Muscle layer of colon (tissue), 2 donors: ENCODE measurements at regions not wholly inside any gene's neighbourhood (a gene's known extent, or its start where the extent isn't known, plus 50 kb on each side); places are given as distances from the start of the nearest gene placed in this dataset.

ENCODE experiments used
- H3K27ac ChIP-seq: one replicate; pipeline ENCODE4 v1.7.0; 2013; ENCODE audit warnings: low read depth, mild to moderate bottlenecking, low read length, moderate library complexity
- H3K27me3 ChIP-seq, 2 donors: one replicate each; pipeline ENCODE4 v1.7.0; 2013; ENCODE audit warnings: low read length in 2 of 2, mild to moderate bottlenecking in 2 of 2; ENCODE audit not compliant: insufficient read depth in 2 of 2, control insufficient read depth in 1 of 2
- H3K36me3 ChIP-seq: one replicate; pipeline ENCODE4 v1.7.0; 2013; ENCODE audit warnings: mild to moderate bottlenecking, low read length; ENCODE audit not compliant: insufficient read depth
- H3K4me1 ChIP-seq: one replicate; pipeline ENCODE4 v1.7.0; 2013; ENCODE audit warnings: mild to moderate bottlenecking, low read length; ENCODE audit not compliant: insufficient read depth
- H3K4me3 ChIP-seq, 2 donors: one replicate each; pipeline ENCODE4 v1.7.0; 2013; ENCODE audit warnings: low read length in 2 of 2, low read depth in 1 of 2, mild to moderate bottlenecking in 1 of 2, moderate library complexity in 1 of 2
- H3K9ac ChIP-seq: one replicate; pipeline ENCODE4 v1.7.0; 2013; ENCODE audit warnings: low read length
- H3K9me3 ChIP-seq: one replicate; pipeline ENCODE4 v1.7.0; 2013; ENCODE audit warnings: mild to moderate bottlenecking, low read length
- donor health status: abdominal sarcoma.
- donor health status: Adenocarcinoma of cecum.

DNA sequence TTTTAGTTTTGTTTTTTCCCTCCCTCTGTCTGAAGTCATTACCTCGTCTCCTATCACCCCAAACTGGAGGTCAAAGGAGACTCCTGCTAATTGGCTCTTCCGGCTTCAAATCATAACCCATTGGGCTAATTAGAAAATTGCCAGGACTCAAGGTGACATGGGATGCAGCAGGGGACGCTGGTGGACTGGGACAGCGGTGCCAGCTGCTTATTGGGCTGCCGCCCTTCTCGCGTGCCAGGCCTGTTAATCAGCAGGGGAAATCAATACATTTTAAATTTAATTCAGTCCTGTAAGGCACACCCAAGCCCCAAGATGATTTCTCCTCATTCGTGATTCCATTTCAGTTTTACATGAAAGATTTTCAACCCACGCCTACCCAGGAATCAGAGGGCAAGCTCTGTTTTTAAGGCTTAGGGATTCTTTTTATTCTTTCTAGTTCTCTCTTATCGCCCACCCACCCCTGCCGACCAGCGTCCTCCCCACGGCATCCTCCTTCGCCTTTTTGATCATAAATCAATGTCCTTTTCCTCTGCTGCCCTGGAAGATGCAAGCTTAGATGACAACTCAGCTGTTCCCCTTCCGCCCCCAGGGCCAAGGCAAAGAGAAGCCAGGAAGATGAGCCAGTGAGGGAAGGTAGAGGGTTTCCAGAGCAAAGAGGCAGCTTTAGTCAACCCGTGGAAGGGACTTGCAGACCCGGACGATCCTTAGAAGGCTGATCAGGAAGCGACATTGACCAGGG is 329.6 kb downstream of the UACA start:
- no peaks in the 10 kb centered on the region for H3K4me1 ChIP-seq
- no peaks in the 10 kb centered on the region for H3K9me3 ChIP-seq
- H3K27me3 ChIP-seq, result no peaks in the 10 kb centered on the region
- no peak overlapping the region for H3K4me3 ChIP-seq
- no peaks in the 10 kb centered on the region for H3K36me3 ChIP-seq
- H3K27ac ChIP-seq, result no peak overlapping the region
- no peak overlapping the region for H3K9ac ChIP-seq

DNA sequence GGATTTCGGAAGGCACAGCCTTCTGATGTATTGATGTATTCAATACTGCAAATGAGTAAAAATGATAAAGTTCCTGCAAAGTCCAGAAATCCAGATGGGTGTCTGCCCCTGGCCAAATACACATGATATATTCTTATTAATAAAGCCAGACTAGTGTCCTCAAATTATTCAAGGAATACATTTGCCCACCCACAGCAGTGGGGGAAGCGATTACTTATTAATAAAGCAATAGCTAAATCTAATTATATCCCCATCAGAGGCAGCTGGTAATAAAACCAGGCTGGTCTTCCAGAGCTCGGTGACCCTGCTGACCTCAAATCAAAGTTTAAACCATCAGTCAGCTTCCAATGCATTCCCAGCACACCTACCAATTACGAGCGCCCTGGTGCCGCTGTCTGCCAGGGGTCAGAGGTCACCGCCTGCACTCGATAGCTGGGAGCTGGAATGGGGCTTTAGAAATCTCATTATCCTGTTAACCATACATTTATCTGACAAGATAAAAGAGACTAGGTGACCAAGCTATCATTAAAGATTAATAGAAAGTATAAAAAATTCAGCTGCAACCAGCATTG is 330.3 kb downstream of the UACA start:
- H3K27ac ChIP-seq, result no peak overlapping the region
- no peaks in the 10 kb centered on the region for H3K4me1 ChIP-seq
- H3K27me3 ChIP-seq, result no peaks in the 10 kb centered on the region
- no peaks in the 10 kb centered on the region for H3K9me3 ChIP-seq
- no peak overlapping the region for H3K9ac ChIP-seq
- H3K36me3 ChIP-seq, result no peaks in the 10 kb centered on the region
- H3K4me3 ChIP-seq, result no peak overlapping the region

DNA sequence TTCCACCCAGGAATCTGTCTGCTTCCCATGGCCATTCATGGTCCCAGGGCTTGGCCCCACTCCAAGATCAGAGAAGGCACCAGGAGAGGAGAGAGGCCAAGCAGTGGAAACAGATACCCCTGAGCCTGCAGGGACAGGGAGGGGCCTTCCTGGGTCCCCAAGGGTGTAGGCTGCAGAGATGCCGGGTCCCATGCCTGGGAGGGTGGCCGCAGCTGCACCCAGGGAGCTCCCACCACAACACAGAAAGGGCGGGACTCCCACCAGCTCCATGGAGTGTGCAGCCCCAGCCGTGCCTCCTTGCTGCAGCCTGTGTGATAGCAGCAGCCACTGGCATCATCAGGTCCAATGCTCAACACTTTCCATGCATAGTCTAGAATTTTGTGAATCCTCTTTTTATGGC is 331.5 kb downstream of the UACA start:
- Histone ChIP-seq H3K36me3 (no peaks in the 10 kb centered on the region), H3K4me3 (no peak overlapping the region), H3K27me3 (no peaks in the 10 kb centered on the region), H3K4me1 (no peaks in the 10 kb centered on the region), H3K9me3 (no peaks in the 10 kb centered on the region), H3K9ac (no peak overlapping the region), H3K27ac (no peak overlapping the region)

DNA sequence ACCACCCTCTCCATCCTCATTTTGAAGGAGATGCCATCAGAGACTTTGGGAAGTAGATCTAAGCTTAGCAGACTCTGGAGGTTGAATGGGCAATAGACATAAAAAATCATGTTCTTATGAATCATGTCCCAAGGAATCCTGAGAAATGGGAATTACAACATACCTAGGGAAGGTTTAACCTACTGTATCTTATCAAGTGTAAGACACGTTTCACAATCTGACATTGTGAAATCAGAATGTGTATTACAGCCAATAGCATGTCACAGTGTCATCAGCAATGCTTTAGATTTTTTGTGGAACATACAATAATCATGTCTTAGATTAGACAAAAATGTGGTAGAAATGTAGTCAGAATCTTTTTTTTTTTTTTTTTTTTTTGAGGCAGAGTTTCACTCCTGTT is 332.4 kb upstream of the TLE3 start:
- H3K9me3 ChIP-seq, result no peaks in the 10 kb centered on the region
- H3K27ac ChIP-seq, result no peak overlapping the region
- no peaks in the 10 kb centered on the region for H3K36me3 ChIP-seq
- no peak overlapping the region for H3K4me3 ChIP-seq
- no peaks in the 10 kb centered on the region for H3K4me1 ChIP-seq
- no peaks in the 10 kb centered on the region for H3K27me3 ChIP-seq
- no peak overlapping the region for H3K9ac ChIP-seq

DNA sequence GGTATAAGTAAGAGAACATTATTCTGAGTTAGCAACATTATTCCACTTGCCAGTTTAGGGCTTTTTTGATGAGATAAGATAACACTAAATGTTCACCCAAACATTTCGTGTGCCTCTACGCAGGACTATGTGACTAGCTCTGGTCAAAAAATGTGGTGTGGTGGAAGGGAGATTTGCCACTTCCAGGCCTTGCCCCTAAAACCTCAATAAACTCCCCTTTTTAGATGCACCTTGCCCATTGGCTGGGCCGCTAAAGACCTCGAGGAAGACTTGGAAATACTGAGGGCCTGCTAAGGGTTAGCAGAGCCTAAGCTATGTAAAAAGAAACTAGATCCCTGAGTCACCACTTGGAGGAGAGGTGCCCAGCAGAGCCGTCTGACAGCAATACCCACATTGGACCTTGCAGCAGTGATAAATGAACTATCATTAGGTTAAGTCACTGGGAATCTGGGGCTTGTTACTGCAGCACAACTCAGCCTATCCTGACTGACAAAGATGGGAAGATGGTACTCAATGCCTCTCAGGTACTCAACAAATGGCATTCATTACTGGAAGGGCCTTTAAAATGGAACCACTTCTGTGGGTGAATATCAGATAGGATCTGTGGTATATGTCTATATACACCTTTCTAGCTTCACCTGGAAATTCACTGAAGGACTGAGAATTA is 331.5 kb upstream of the TLE3 start:
- Histone ChIP-seq H3K9ac (no peak overlapping the region), H3K4me1 (no peaks in the 10 kb centered on the region), H3K9me3 (no peaks in the 10 kb centered on the region), H3K27me3 (no peaks in the 10 kb centered on the region), H3K36me3 (no peaks in the 10 kb centered on the region), H3K27ac (no peak overlapping the region), H3K4me3 (no peak overlapping the region)

DNA sequence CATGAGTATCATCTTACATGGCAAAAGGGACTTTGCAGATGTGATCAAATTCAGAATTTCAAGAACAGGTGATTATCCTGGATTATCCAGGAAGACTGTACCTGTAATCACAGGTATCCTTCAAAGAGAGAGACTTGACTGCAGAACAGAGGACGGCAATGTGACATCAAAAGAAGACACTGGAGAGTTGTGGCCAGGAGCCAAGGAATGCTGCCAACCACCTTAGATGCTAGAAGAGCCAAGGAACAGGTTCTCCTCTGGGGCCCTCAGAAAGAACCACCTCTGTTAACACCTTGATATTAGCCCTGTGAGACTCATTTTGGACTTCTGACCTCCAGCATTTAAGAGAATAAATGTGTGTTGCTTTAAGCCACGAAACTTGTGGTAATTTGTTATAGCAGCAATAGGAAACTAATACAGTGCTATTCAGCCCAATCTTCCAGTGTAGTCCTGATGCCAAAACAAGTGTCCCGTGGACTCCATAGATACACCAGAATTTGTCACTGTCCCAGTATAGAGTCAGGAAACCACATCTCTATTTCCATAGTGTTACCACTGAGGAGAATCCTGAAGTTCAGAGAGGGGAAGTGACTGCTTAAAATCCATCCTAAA is 330.6 kb upstream of the TLE3 start:
- Histone ChIP-seq H3K4me1 (no peaks in the 10 kb centered on the region), H3K9me3 (no peaks in the 10 kb centered on the region), H3K27ac (no peak overlapping the region), H3K27me3 (no peaks in the 10 kb centered on the region), H3K9ac (no peak overlapping the region), H3K4me3 (no peak overlapping the region), H3K36me3 (no peaks in the 10 kb centered on the region)

DNA sequence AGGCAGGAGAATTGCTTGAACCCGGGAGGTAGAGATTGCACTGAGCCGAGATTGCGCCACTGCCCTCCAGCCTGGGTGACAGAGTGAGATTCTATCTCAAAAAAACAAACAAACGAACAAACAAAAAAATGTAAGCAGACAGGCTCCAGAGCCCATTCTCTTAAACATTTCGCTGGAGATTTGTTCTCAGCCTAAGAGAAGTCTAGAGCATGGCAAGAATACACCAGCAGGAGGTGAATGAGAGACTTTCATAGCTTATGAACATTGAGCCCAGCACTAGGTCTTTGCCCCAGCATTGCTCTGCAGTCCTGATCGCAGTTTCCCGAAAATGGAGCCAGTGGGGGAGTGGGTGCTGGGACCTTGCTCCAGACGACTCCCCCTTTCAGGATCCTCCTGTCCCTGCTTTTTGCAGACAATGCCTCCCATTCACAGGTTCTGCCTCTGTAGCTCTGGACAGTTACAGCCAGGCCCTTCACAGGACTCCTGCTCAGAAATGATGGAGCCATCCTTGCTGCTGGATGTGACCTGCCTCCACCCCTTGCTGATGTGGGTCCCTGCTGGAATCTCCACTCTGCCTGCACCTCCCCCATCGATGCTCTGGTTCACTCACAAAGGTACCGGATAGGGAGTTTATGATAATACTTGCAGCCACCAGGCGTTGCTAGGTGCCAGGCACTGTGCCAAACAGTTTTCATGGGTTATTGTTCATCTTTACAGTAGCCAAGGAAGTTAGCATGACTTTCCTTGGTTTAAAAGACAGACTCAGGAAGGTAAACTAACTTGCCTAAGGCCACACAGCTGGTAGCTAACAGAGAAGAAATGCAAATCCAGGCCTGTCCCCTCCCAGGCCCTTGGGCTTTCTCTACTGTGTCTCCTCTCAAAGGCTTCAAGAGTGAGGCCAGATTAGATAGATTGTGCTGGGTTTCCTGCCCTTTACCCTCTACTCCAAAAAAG is 329.7 kb upstream of the TLE3 start:
- H3K4me1 ChIP-seq, result no peaks in the 10 kb centered on the region

DNA sequence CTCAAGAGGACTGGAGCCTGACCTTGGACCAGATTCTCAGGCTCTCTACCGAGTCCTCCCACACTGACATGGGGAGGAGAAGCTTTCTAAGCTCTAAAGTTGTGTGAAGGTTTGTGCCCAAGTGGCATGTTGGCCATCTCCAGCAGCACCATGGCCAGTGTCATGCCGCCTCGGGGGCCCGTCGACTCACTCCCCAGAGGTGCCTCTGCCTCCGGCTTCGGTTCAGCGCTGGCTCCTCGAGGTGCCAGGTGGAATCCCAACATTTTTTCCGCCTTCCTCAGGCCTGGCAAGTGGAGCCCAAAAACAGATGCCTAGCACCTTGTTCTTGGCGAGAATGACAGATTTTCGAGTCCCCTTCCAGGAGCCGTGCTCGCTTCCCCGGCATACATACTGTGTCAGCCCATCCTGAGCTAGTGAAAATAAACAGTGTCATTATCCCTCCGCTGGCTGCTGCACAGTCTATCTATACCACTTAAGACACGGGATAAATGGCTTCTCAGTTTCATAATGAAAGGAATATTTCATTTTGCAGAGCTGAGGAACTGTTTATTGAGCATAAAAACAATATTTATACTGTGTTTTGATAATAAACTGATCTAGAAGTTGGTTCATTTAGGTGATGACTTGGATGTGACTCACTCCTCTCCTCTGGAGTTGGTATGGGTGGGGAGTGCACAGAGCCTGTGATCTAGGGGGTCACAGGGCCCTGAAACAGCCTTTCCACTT is 328.5 kb upstream of the TLE3 start:
- H3K27me3 ChIP-seq, result no peaks in the 10 kb centered on the region
- no peaks in the 10 kb centered on the region for H3K4me1 ChIP-seq
- H3K9me3 ChIP-seq, result no peaks in the 10 kb centered on the region
- no peaks in the 10 kb centered on the region for H3K36me3 ChIP-seq
- no peak overlapping the region for H3K27ac ChIP-seq
- no peak overlapping the region for H3K9ac ChIP-seq
- H3K4me3 ChIP-seq, result no peak overlapping the region

More for the DNA sequence above, 329.7 kb upstream of the TLE3 start:
- Histone ChIP-seq H3K27me3 (no peaks in the 10 kb centered on the region), H3K9me3 (no peaks in the 10 kb centered on the region), H3K36me3 (no peaks in the 10 kb centered on the region), H3K27ac (no peak overlapping the region), H3K9ac (no peak overlapping the region), H3K4me3 (no peak overlapping the region)

DNA sequence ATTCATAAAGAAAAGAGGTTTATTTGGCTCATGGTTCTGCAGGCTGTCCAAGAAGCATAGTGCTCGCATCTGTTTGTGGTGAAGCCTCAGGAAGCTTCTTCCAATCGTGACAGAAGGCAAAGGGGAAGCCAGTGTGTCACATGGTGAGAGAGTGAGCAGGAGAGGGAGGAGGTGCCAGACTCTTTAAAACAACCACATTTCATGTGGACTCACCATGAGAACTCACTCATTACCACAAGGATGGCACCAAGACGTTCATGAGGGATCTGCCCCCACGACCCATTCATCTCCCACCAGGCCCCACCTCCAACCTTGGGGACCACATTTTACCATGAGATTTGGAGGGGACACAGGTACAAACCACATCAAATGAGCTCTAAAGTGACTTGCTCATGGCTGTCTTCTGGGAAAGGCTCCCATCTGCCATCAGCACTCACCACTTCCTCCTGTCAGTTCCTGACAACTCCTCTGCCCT is 327.3 kb upstream of the TLE3 start:
- Histone ChIP-seq H3K4me1 (no peaks in the 10 kb centered on the region), H3K27ac (no peak overlapping the region), H3K36me3 (no peaks in the 10 kb centered on the region), H3K9me3 (no peaks in the 10 kb centered on the region), H3K27me3 (no peaks in the 10 kb centered on the region), H3K4me3 (no peak overlapping the region), H3K9ac (no peak overlapping the region)

DNA sequence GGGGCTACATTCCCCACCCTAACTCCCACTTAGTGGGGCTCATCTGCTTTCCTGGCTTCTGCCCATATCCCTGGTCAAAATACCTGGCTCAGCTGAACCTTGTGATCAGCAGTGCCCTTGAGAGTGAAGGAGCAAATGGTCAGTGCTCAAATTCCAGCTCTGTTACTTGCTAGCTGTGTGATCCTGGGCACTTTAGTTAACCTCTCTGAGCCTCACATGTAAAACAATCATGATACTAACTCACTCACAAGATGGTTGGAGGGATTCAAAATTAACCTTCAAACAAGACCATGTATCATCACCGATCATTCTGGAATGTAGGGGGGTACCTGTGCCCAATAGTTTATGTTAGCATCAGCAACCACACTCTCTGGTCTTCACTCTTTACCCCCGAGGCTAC is 325.6 kb upstream of the TLE3 start:
- H3K4me3 ChIP-seq, result no peak overlapping the region
- no peak overlapping the region for H3K9ac ChIP-seq
- H3K27ac ChIP-seq, result no peak overlapping the region
- H3K27me3 ChIP-seq, result no peaks in the 10 kb centered on the region
- no peaks in the 10 kb centered on the region for H3K36me3 ChIP-seq
- H3K9me3 ChIP-seq, result no peaks in the 10 kb centered on the region
- no peaks in the 10 kb centered on the region for H3K4me1 ChIP-seq
